ENCODE measurements at regions not wholly inside any gene's neighbourhood (a gene's known extent, or its start where the extent isn't known, plus 50 kb on each side); places are given as distances from the start of the nearest gene placed in this dataset.
"Not testable (repeated sequence)": the region's sequence is repeated elsewhere in the genome, so short reads cannot be mapped to it uniquely, and the experiment has no call there.

- Mint-ChIP-seq H3K4me3 (no peak overlapping the region), H3K27me3 (no peaks in the 10 kb centered on the region)
Observed at GRCh38 chr7:12898620-12899019, 211.2 kb downstream of the ARL4A start.

GRCh38 chr7:12905671-12906070 is 218.2 kb downstream of the ARL4A start:
- Mint-ChIP-seq H3K9me3 (no peaks in the 10 kb centered on the region), H3K4me1 (ENCODE audit: low read depth) (no peaks in the 10 kb centered on the region), H3K27me3 (peaks cover 8% of the 10 kb centered on the region), H3K27ac (no peak overlapping the region), H3K4me3 (no peak overlapping the region), H3K36me3 (ENCODE audit: low read depth) (no peaks in the 10 kb centered on the region)
- no peak for DNase-seq

More at GRCh38 chr7:12898620-12899019, 211.2 kb downstream of the ARL4A start:
- Mint-ChIP-seq H3K36me3 (ENCODE audit: low read depth) (no peaks in the 10 kb centered on the region), H3K9me3 (no peaks in the 10 kb centered on the region), H3K27ac (no peak overlapping the region), H3K4me1 (ENCODE audit: low read depth) (no peaks in the 10 kb centered on the region)
- no peak for DNase-seq

GRCh38 chr7:12907774-12908173 is 220.3 kb downstream of the ARL4A start:
- Mint-ChIP-seq H3K27me3 (peaks cover 8% of the 10 kb centered on the region), H3K9me3 (no peaks in the 10 kb centered on the region), H3K4me3 (no peak overlapping the region), H3K4me1 (ENCODE audit: low read depth) (no peaks in the 10 kb centered on the region), H3K27ac (no peak overlapping the region), H3K36me3 (ENCODE audit: low read depth) (no peaks in the 10 kb centered on the region)
- no peak for DNase-seq

- Mint-ChIP-seq H3K4me1 (ENCODE audit: low read depth) (no peaks in the 10 kb centered on the region), H3K36me3 (ENCODE audit: low read depth) (no peaks in the 10 kb centered on the region), H3K27ac (no peak overlapping the region), H3K9me3 (no peaks in the 10 kb centered on the region), H3K27me3 (peaks cover 8% of the 10 kb centered on the region), H3K4me3 (no peak overlapping the region)
- no peak for DNase-seq
Observed at GRCh38 chr7:12909483-12909882, 222.1 kb downstream of the ARL4A start.

- DNase-seq: no peak
- Mint-ChIP-seq H3K27ac (no peak overlapping the region), H3K9me3 (no peaks in the 10 kb centered on the region), H3K4me1 (ENCODE audit: low read depth) (no peaks in the 10 kb centered on the region), H3K4me3 (no peak overlapping the region), H3K36me3 (ENCODE audit: low read depth) (no peaks in the 10 kb centered on the region), H3K27me3 (peaks cover 8% of the 10 kb centered on the region)
Observed at GRCh38 chr7:12911053-12911452, 223.6 kb downstream of the ARL4A start.

GRCh38 chr7:12913002-12913401 is 225.6 kb downstream of the ARL4A start:
- Mint-ChIP-seq H3K9me3 (no peaks in the 10 kb centered on the region), H3K27ac (no peak overlapping the region), H3K27me3 (no peaks in the 10 kb centered on the region), H3K4me3 (no peak overlapping the region), H3K4me1 (ENCODE audit: low read depth) (no peaks in the 10 kb centered on the region), H3K36me3 (ENCODE audit: low read depth) (no peaks in the 10 kb centered on the region)
- no peak for DNase-seq

GRCh38 chr7:12917801-12918200 is 230.4 kb downstream of the ARL4A start:
- DNase-seq: no peak
- no peaks in the 10 kb centered on the region for H3K36me3 Mint-ChIP-seq (ENCODE audit: low read depth)
- H3K9me3 Mint-ChIP-seq: no peaks in the 10 kb centered on the region
- H3K4me1 Mint-ChIP-seq (ENCODE audit: low read depth): no peaks in the 10 kb centered on the region
- no peak overlapping the region for H3K27ac Mint-ChIP-seq
- no peaks in the 10 kb centered on the region for H3K27me3 Mint-ChIP-seq
- no peak overlapping the region for H3K4me3 Mint-ChIP-seq

GRCh38 chr7:12921751-12922345 is 234.4 kb downstream of the ARL4A start:
- no peak for DNase-seq
- H3K4me3 Mint-ChIP-seq: no peak overlapping the region
- H3K4me1 Mint-ChIP-seq (ENCODE audit: low read depth): no peaks in the 10 kb centered on the region
- H3K27me3 Mint-ChIP-seq: peaks cover 4% of the 10 kb centered on the region
- no peaks in the 10 kb centered on the region for H3K9me3 Mint-ChIP-seq
- no peaks in the 10 kb centered on the region for H3K36me3 Mint-ChIP-seq (ENCODE audit: low read depth)
- no peak overlapping the region for H3K27ac Mint-ChIP-seq

GRCh38 chr7:12923971-12924370 is 236.5 kb downstream of the ARL4A start:
- Mint-ChIP-seq H3K27me3 (peaks cover 7% of the 10 kb centered on the region), H3K4me3 (no peak overlapping the region), H3K27ac (no peak overlapping the region), H3K9me3 (no peaks in the 10 kb centered on the region), H3K4me1 (ENCODE audit: low read depth) (no peaks in the 10 kb centered on the region), H3K36me3 (ENCODE audit: low read depth) (no peaks in the 10 kb centered on the region)
- DNase-seq: no peak

- no peaks in the 10 kb centered on the region for H3K4me1 Mint-ChIP-seq (ENCODE audit: low read depth)
- no peak overlapping the region for H3K4me3 Mint-ChIP-seq
- H3K27me3 Mint-ChIP-seq: peaks cover 7% of the 10 kb centered on the region
- H3K36me3 Mint-ChIP-seq (ENCODE audit: low read depth): no peaks in the 10 kb centered on the region
- H3K27ac Mint-ChIP-seq: no peak overlapping the region
- no peaks in the 10 kb centered on the region for H3K9me3 Mint-ChIP-seq
- DNase-seq: no peak
Observed at GRCh38 chr7:12926206-12926605, 238.8 kb downstream of the ARL4A start.

GRCh38 chr7:12927635-12928434 is 240.4 kb downstream of the ARL4A start:
- H3K27me3 Mint-ChIP-seq: peaks cover 7% of the 10 kb centered on the region
- no peak overlapping the region for H3K27ac Mint-ChIP-seq
- H3K9me3 Mint-ChIP-seq: no peaks in the 10 kb centered on the region
- H3K4me3 Mint-ChIP-seq: no peak overlapping the region
- H3K4me1 Mint-ChIP-seq (ENCODE audit: low read depth): no peaks in the 10 kb centered on the region
- H3K36me3 Mint-ChIP-seq (ENCODE audit: low read depth): no peaks in the 10 kb centered on the region
- no peak for DNase-seq

GRCh38 chr7:12929476-12930140 is 242.2 kb downstream of the ARL4A start:
- DNase-seq: no peak
- H3K9me3 Mint-ChIP-seq: no peaks in the 10 kb centered on the region

GRCh38 chr7:12930534-12930933 is 243.1 kb downstream of the ARL4A start:
- Mint-ChIP-seq H3K4me3 (no peak overlapping the region), H3K27me3 (peaks cover 3% of the 10 kb centered on the region), H3K4me1 (ENCODE audit: low read depth) (no peaks in the 10 kb centered on the region), H3K36me3 (ENCODE audit: low read depth) (no peaks in the 10 kb centered on the region), H3K9me3 (no peaks in the 10 kb centered on the region), H3K27ac (no peak overlapping the region)
- no peak for DNase-seq

More at GRCh38 chr7:12929476-12930140, 242.2 kb downstream of the ARL4A start:
- Mint-ChIP-seq H3K27me3 (peaks cover 5% of the 10 kb centered on the region), H3K4me1 (ENCODE audit: low read depth) (no peaks in the 10 kb centered on the region), H3K27ac (no peak overlapping the region), H3K36me3 (ENCODE audit: low read depth) (no peaks in the 10 kb centered on the region), H3K4me3 (no peak overlapping the region)

- not testable (repeated sequence) for DNase-seq; H3K4me1 Mint-ChIP-seq (ENCODE audit: low read depth); H3K4me3 Mint-ChIP-seq; H3K27ac Mint-ChIP-seq; H3K9me3 Mint-ChIP-seq; H3K27me3 Mint-ChIP-seq; H3K36me3 Mint-ChIP-seq (ENCODE audit: low read depth)
Observed at GRCh38 chr7:12931465-12931864, 244.0 kb downstream of the ARL4A start.

- Mint-ChIP-seq H3K4me3 (no peak overlapping the region), H3K36me3 (ENCODE audit: low read depth) (no peaks in the 10 kb centered on the region), H3K9me3 (no peaks in the 10 kb centered on the region), H3K4me1 (ENCODE audit: low read depth) (no peaks in the 10 kb centered on the region), H3K27me3 (peaks cover 3% of the 10 kb centered on the region), H3K27ac (no peak overlapping the region)
- DNase-seq: no peak
Observed at GRCh38 chr7:12939694-12940093, 252.3 kb downstream of the ARL4A start.

Data from activated T-cell treated with anti-CD3 and anti-CD28 coated beads, Interleukin-2, amount 50 U/mL, for 24 hours (primary cell).